H1 (cell line): ENCODE measurements at regions not wholly inside any gene's neighbourhood (a gene's known extent, or its start where the extent isn't known, plus 50 kb on each side); places are given as distances from the start of the nearest gene placed in this dataset.

Experiments used
- CTCF ChIA-PET: fragments of 300-600 bp; sonication (Branson Sonifier 250); formaldehyde crosslinking; loops from one replicate; lab custom pipeline; 2021; ENCODE audit not compliant: partially characterized antibody; lab: Charles Lee
- POLR2A ChIA-PET: fragments of 300-600 bp; sonication (Branson Sonifier 250); formaldehyde crosslinking; loops from one replicate; lab custom pipeline; 2021; ENCODE audit warnings: inconsistent platforms; ENCODE audit not compliant: partially characterized antibody; lab: Charles Lee
- DNase-seq, 2 experiments: peaks; one replicate each; pipeline versions ENCODE4 v3.0.0 to v3.0.0-alpha.2; 2010 to 2022; ENCODE audit warnings: low spot score in 2 of 2, low read depth in 1 of 2, mixed read lengths in 1 of 2
- FAIRE-seq: peaks from 2 replicates; lab custom pipeline; 2011; peaks lifted over from hg19 to GRCh38; lab: Jason Lieb, UNC
- H2AFZ ChIP-seq: 2 replicates; pipeline ENCODE4 v1.8.1; 2012; ENCODE audit warnings: low read length, inconsistent platforms
- H2AK5ac ChIP-seq: 2 replicates; pipeline ENCODE4 v1.6.1; 2013; ENCODE audit warnings: low read depth, low read length
- H2BK120ac ChIP-seq: replicated peaks from 2 replicates; pipeline ENCODE3; 2013; ENCODE audit warnings: low read depth, low read length, inconsistent platforms
- H2BK12ac ChIP-seq: 2 replicates; pipeline ENCODE4 v1.6.1; 2013; ENCODE audit warnings: low read depth, low read length
- H2BK15ac ChIP-seq: 2 replicates; pipeline ENCODE4 v1.6.1; 2013; ENCODE audit warnings: low read length
- H2BK20ac ChIP-seq: 2 replicates; pipeline ENCODE4 v1.6.1; 2013; ENCODE audit warnings: low read length
- H2BK5ac ChIP-seq: 2 replicates; pipeline ENCODE4 v1.6.1; 2013; ENCODE audit warnings: low read depth, low read length
- H3K14ac ChIP-seq: 2 replicates; pipeline ENCODE4 v1.6.1; 2013; ENCODE audit warnings: inconsistent platforms; ENCODE audit not compliant: insufficient read length
- H3K18ac ChIP-seq: 2 replicates; pipeline ENCODE4 v1.6.1; 2013; ENCODE audit warnings: low read length; ENCODE audit errors: extremely low read depth
- H3K23ac ChIP-seq: 2 replicates; pipeline ENCODE4 v1.6.1; 2013; ENCODE audit warnings: inconsistent platforms; ENCODE audit not compliant: insufficient read length
- H3K23me2 ChIP-seq: 2 replicates; pipeline ENCODE4 v1.6.1; 2013; ENCODE audit warnings: low read depth, low read length
- H3K27ac ChIP-seq: 2 replicates; pipeline ENCODE4 v1.6.1; 2011; ENCODE audit warnings: low read depth, low read length, inconsistent platforms
- H3K27me3 ChIP-seq, 4 experiments: replicated peaks in 1 of 4; 1 replicate in 1 of 4; 2 replicates in 3 of 4; pipeline versions ENCODE4 v1.6.1 to v1.8.1; 2011 to 2013; ENCODE audit warnings: low read length in 3 of 4, mild to moderate bottlenecking in 3 of 4, inconsistent platforms in 2 of 4, mixed read lengths in 2 of 4, moderate library complexity in 1 of 4; ENCODE audit not compliant: control insufficient read depth in 3 of 4, insufficient read depth in 3 of 4; ENCODE audit errors: extremely low read depth in 1 of 4
- H3K36me3 ChIP-seq, 4 experiments: 2 replicates each; pipeline versions ENCODE4 v1.6.1 to v1.8.1; 2011 to 2013; ENCODE audit warnings: mild to moderate bottlenecking in 4 of 4, low read length in 3 of 4, moderate library complexity in 2 of 4, control low read depth in 1 of 4, inconsistent platforms in 1 of 4; ENCODE audit not compliant: insufficient read depth in 4 of 4, control insufficient read depth in 2 of 4
- H3K4ac ChIP-seq: replicated peaks from 2 replicates; pipeline ENCODE3; 2013; ENCODE audit warnings: low read length, low read depth, mixed read lengths, inconsistent platforms; ENCODE audit not compliant: insufficient read length
- H3K4me1 ChIP-seq, 4 experiments: replicated peaks in 1 of 4; 1 replicate in 1 of 4; 2 replicates in 3 of 4; pipeline versions ENCODE4 v1.6.1 to v1.8.1; 2011 to 2013; ENCODE audit warnings: low read length in 3 of 4, inconsistent platforms in 2 of 4, mixed read lengths in 1 of 4; ENCODE audit not compliant: insufficient read depth in 4 of 4, control insufficient read depth in 3 of 4
- H3K4me2 ChIP-seq, 2 experiments: 2 replicates each; pipeline versions ENCODE4 v1.6.1 to v1.8.1; 2011 to 2013; ENCODE audit warnings: low read depth in 2 of 2, low read length in 2 of 2, control low read depth in 1 of 2, inconsistent platforms in 1 of 2, mild to moderate bottlenecking in 1 of 2; ENCODE audit not compliant: insufficient read depth in 1 of 2
- H3K4me3 ChIP-seq, 4 experiments: fragments of 200-600, 300-600 bp in 1 of 4; sonication (generic), shearing (Covaris generic), sonication (Bioruptor Twin) in 1 of 4; 2 replicates each; pipeline versions ENCODE4 v1.5.1 to v1.8.1; 2011 to 2016; ENCODE audit warnings: low read length in 4 of 4, low read depth in 3 of 4, control low read depth in 2 of 4, inconsistent platforms in 2 of 4, mild to moderate bottlenecking in 2 of 4, mixed read lengths in 1 of 4, moderate library complexity in 1 of 4; ENCODE audit not compliant: insufficient read depth in 2 of 4; ENCODE audit errors: extremely low read depth in 1 of 4
- H3K56ac ChIP-seq: replicated peaks from 2 replicates; pipeline ENCODE3; 2013; ENCODE audit warnings: low read depth, mild to moderate bottlenecking, mixed read lengths, low read length, inconsistent platforms; ENCODE audit not compliant: insufficient read length
- H3K79me1 ChIP-seq: 2 replicates; pipeline ENCODE4 v1.6.1; 2013; ENCODE audit warnings: low read depth, low read length, control low read depth
- H3K79me2 ChIP-seq, 2 experiments: 2 replicates each; pipeline versions ENCODE4 v1.6.1 to v1.8.1; 2012 to 2013; ENCODE audit warnings: low read length in 2 of 2, mild to moderate bottlenecking in 2 of 2, inconsistent platforms in 1 of 2; ENCODE audit not compliant: insufficient read depth in 2 of 2, control insufficient read depth in 1 of 2
- H3K9ac ChIP-seq, 4 experiments: replicated peaks in 1 of 4; 1 replicate in 1 of 4; 2 replicates in 3 of 4; pipeline versions ENCODE4 v1.6.1 to v1.8.1; 2011 to 2013; ENCODE audit warnings: low read depth in 3 of 4, low read length in 3 of 4, control low read depth in 2 of 4, mild to moderate bottlenecking in 2 of 4, moderate library complexity in 2 of 4, inconsistent platforms in 1 of 4; ENCODE audit errors: extremely low read depth in 1 of 4
- H3K9me3 ChIP-seq, 2 experiments: 2 replicates each; pipeline versions ENCODE4 v1.6.1 to v1.8.1; 2012 to 2013; ENCODE audit warnings: mild to moderate bottlenecking in 2 of 2, moderate library complexity in 2 of 2, control low read depth in 1 of 2, inconsistent platforms in 1 of 2, low read depth in 1 of 2, low read length in 1 of 2, mixed read lengths in 1 of 2; ENCODE audit not compliant: insufficient read depth in 2 of 2
- H4K20me1 ChIP-seq, 2 experiments: replicated peaks in 1 of 2; 2 replicates each; pipeline versions ENCODE3 to v1.8.1; 2011 to 2013; ENCODE audit warnings: inconsistent platforms in 2 of 2, low read length in 2 of 2, mild to moderate bottlenecking in 1 of 2; ENCODE audit not compliant: insufficient read depth in 2 of 2, control insufficient read depth in 1 of 2
- H4K5ac ChIP-seq: 2 replicates; pipeline ENCODE4 v1.6.1; 2013; ENCODE audit warnings: low read length, low read depth, mixed read lengths, inconsistent platforms; ENCODE audit not compliant: insufficient read length
- H4K8ac ChIP-seq: 2 replicates; pipeline ENCODE4 v1.8.0; 2013; ENCODE audit warnings: mild to moderate bottlenecking, moderate library complexity, low read length, inconsistent platforms; ENCODE audit not compliant: insufficient read depth; ENCODE audit errors: extremely low read depth
- H4K91ac ChIP-seq: replicated peaks from 2 replicates; pipeline ENCODE3; 2013; ENCODE audit warnings: low read length, mixed read lengths, inconsistent platforms; ENCODE audit not compliant: insufficient read length
- YY1 ChIP-seq: IDR thresholded peaks from 2 replicates; pipeline ENCODE4 v1.6.1; 2011; ENCODE audit warnings: low read depth, mild to moderate bottlenecking, low read length
- WGBS, 2 experiments: shearing (Covaris generic) in 1 of 2; methylation state at CpG; one replicate each; pipeline versions ENCODE4 v1.1.6 to v1.1.7; 2013 to 2015; ENCODE audit warnings: low lambda C conversion rate in 2 of 2, mixed read lengths in 2 of 2, inconsistent platforms in 1 of 2, low coverage in 1 of 2, missing lambda C conversion rate in 1 of 2; ENCODE audit not compliant: insufficient replicate concordance in 2 of 2, insufficient coverage in 1 of 2, insufficient read length in 1 of 2; ENCODE audit errors: extremely low coverage in 1 of 2, missing lambda C conversion rate in 1 of 2; 5-methylcytosine and 5-hydroxymethylcytosine counted together
- TF ChIP-seq, protein P1 (sequence below), 3 experiments: IDR thresholded peaks; 1 replicate in 2 of 3; 2 replicates in 1 of 3; pipeline versions ENCODE4 v1.5.1 to v1.6.1; 2011; ENCODE audit warnings: low read length in 3 of 3, mild to moderate bottlenecking in 3 of 3, inconsistent platforms in 2 of 3, low read depth in 1 of 3, moderate library complexity in 1 of 3; ENCODE audit not compliant: insufficient read depth in 1 of 3; ENCODE audit errors: control extremely low read depth in 1 of 3

- no peak overlapping the region for H2AK5ac ChIP-seq
- WGBS, 2 experiments, result 83% methylated on average over 5 of the region's 5 CpGs; no CpG with 5 or more reads in 1 of the 2 experiments
- H2BK12ac ChIP-seq, result no peak overlapping the region
- no peak overlapping the region for H2AFZ ChIP-seq
- H3K36me3 ChIP-seq, result no peaks in the 10 kb centered on the region
- H3K4me1 ChIP-seq, result no peaks in the 10 kb centered on the region
- no peak overlapping the region for H3K4me2 ChIP-seq
- TF ChIP-seq, protein P1, sequence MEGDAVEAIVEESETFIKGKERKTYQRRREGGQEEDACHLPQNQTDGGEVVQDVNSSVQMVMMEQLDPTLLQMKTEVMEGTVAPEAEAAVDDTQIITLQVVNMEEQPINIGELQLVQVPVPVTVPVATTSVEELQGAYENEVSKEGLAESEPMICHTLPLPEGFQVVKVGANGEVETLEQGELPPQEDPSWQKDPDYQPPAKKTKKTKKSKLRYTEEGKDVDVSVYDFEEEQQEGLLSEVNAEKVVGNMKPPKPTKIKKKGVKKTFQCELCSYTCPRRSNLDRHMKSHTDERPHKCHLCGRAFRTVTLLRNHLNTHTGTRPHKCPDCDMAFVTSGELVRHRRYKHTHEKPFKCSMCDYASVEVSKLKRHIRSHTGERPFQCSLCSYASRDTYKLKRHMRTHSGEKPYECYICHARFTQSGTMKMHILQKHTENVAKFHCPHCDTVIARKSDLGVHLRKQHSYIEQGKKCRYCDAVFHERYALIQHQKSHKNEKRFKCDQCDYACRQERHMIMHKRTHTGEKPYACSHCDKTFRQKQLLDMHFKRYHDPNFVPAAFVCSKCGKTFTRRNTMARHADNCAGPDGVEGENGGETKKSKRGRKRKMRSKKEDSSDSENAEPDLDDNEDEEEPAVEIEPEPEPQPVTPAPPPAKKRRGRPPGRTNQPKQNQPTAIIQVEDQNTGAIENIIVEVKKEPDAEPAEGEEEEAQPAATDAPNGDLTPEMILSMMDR (IDR thresholded peaks at IDR 0.05; ENCODE audit: control extremely low read depth in 1 of 3, insufficient read depth in 1 of 3, low read depth in 1 of 3, low read length in 3 of 3), result peak in 1 of 3 experiments; percentile 11; a peak in 1 of 4 replicates
- no peak for TF ChIP-seq YY1
- ChIA-PET CTCF (interaction anchor here (0.5 to 2.9 kb wide), 5 partner anchors 9 to 295 kb away, joined by 3 to 14 read pairs (median 3); no protein-coding TSS in a partner anchor), POLR2A (no interaction called here)
- no peak overlapping the region for H4K5ac ChIP-seq
- no peak overlapping the region for H3K4me3 ChIP-seq
- no peak overlapping the region for H3K14ac ChIP-seq
- H2BK5ac ChIP-seq, result no peak overlapping the region
- no peak overlapping the region for H3K4ac ChIP-seq
- no peak overlapping the region for H3K23ac ChIP-seq
- no peak overlapping the region; the same call in 1 of the 2 replicates for H4K8ac ChIP-seq
- DNase-seq (no peak), FAIRE-seq (no peak)
- H4K91ac ChIP-seq, result no peak overlapping the region
- H2BK20ac ChIP-seq, result no peak overlapping the region
- H3K79me2 ChIP-seq, result no peaks in the 10 kb centered on the region
- no peak overlapping the region for H2BK120ac ChIP-seq
- H3K79me1 ChIP-seq, result no peaks in the 10 kb centered on the region; the same call in 1 of the 2 replicates
- H3K27ac ChIP-seq, result no peak overlapping the region
- H3K56ac ChIP-seq, result no peak overlapping the region
- no peaks in the 10 kb centered on the region for H3K27me3 ChIP-seq
- no peaks in the 10 kb centered on the region for H3K9me3 ChIP-seq
- H4K20me1 ChIP-seq, result no peaks in the 10 kb centered on the region
- no peaks in the 10 kb centered on the region for H3K23me2 ChIP-seq
- no peak overlapping the region for H2BK15ac ChIP-seq
- H3K9ac ChIP-seq, result no peak overlapping the region
- no peak overlapping the region for H3K18ac ChIP-seq
Observed at GRCh38 chr20:24111858-24112257, 123.3 kb upstream of the GGTLC1 start.
